H1 (cell line): ENCODE measurements at regions not wholly inside any gene's neighbourhood (a gene's known extent, or its start where the extent isn't known, plus 50 kb on each side); places are given as distances from the start of the nearest gene placed in this dataset.
"Not testable (repeated sequence)": the region's sequence is repeated elsewhere in the genome, so short reads cannot be mapped to it uniquely, and the experiment has no call there.

Experiments
- CTCF ChIA-PET: fragments of 300-600 bp; sonication (Branson Sonifier 250); formaldehyde crosslinking; loops from one replicate; lab custom pipeline; 2021; ENCODE audit not compliant: partially characterized antibody; lab: Charles Lee
- POLR2A ChIA-PET: fragments of 300-600 bp; sonication (Branson Sonifier 250); formaldehyde crosslinking; loops from one replicate; lab custom pipeline; 2021; ENCODE audit warnings: inconsistent platforms; ENCODE audit not compliant: partially characterized antibody; lab: Charles Lee
- DNase-seq, 2 experiments: peaks; one replicate each; pipeline versions ENCODE4 v3.0.0 to v3.0.0-alpha.2; 2010 to 2022; ENCODE audit warnings: low spot score in 2 of 2, low read depth in 1 of 2, mixed read lengths in 1 of 2
- FAIRE-seq: peaks from 2 replicates; lab custom pipeline; 2011; peaks lifted over from hg19 to GRCh38; lab: Jason Lieb, UNC
- H2AFZ ChIP-seq: 2 replicates; pipeline ENCODE4 v1.8.1; 2012; ENCODE audit warnings: low read length, inconsistent platforms
- H2AK5ac ChIP-seq: 2 replicates; pipeline ENCODE4 v1.6.1; 2013; ENCODE audit warnings: low read depth, low read length
- H2BK120ac ChIP-seq: replicated peaks from 2 replicates; pipeline ENCODE3; 2013; ENCODE audit warnings: low read depth, low read length, inconsistent platforms
- H2BK12ac ChIP-seq: 2 replicates; pipeline ENCODE4 v1.6.1; 2013; ENCODE audit warnings: low read depth, low read length
- H2BK15ac ChIP-seq: 2 replicates; pipeline ENCODE4 v1.6.1; 2013; ENCODE audit warnings: low read length
- H2BK20ac ChIP-seq: 2 replicates; pipeline ENCODE4 v1.6.1; 2013; ENCODE audit warnings: low read length
- H2BK5ac ChIP-seq: 2 replicates; pipeline ENCODE4 v1.6.1; 2013; ENCODE audit warnings: low read depth, low read length
- H3K14ac ChIP-seq: 2 replicates; pipeline ENCODE4 v1.6.1; 2013; ENCODE audit warnings: inconsistent platforms; ENCODE audit not compliant: insufficient read length
- H3K18ac ChIP-seq: 2 replicates; pipeline ENCODE4 v1.6.1; 2013; ENCODE audit warnings: low read length; ENCODE audit errors: extremely low read depth
- H3K23ac ChIP-seq: 2 replicates; pipeline ENCODE4 v1.6.1; 2013; ENCODE audit warnings: inconsistent platforms; ENCODE audit not compliant: insufficient read length
- H3K23me2 ChIP-seq: 2 replicates; pipeline ENCODE4 v1.6.1; 2013; ENCODE audit warnings: low read depth, low read length
- H3K27ac ChIP-seq: 2 replicates; pipeline ENCODE4 v1.6.1; 2011; ENCODE audit warnings: low read depth, low read length, inconsistent platforms
- H3K27me3 ChIP-seq, 4 experiments: replicated peaks in 1 of 4; 1 replicate in 1 of 4; 2 replicates in 3 of 4; pipeline versions ENCODE4 v1.6.1 to v1.8.1; 2011 to 2013; ENCODE audit warnings: low read length in 3 of 4, mild to moderate bottlenecking in 3 of 4, inconsistent platforms in 2 of 4, mixed read lengths in 2 of 4, moderate library complexity in 1 of 4; ENCODE audit not compliant: control insufficient read depth in 3 of 4, insufficient read depth in 3 of 4; ENCODE audit errors: extremely low read depth in 1 of 4
- H3K36me3 ChIP-seq, 4 experiments: 2 replicates each; pipeline versions ENCODE4 v1.6.1 to v1.8.1; 2011 to 2013; ENCODE audit warnings: mild to moderate bottlenecking in 4 of 4, low read length in 3 of 4, moderate library complexity in 2 of 4, control low read depth in 1 of 4, inconsistent platforms in 1 of 4; ENCODE audit not compliant: insufficient read depth in 4 of 4, control insufficient read depth in 2 of 4
- H3K4ac ChIP-seq: replicated peaks from 2 replicates; pipeline ENCODE3; 2013; ENCODE audit warnings: low read length, low read depth, mixed read lengths, inconsistent platforms; ENCODE audit not compliant: insufficient read length
- H3K4me1 ChIP-seq, 4 experiments: replicated peaks in 1 of 4; 1 replicate in 1 of 4; 2 replicates in 3 of 4; pipeline versions ENCODE4 v1.6.1 to v1.8.1; 2011 to 2013; ENCODE audit warnings: low read length in 3 of 4, inconsistent platforms in 2 of 4, mixed read lengths in 1 of 4; ENCODE audit not compliant: insufficient read depth in 4 of 4, control insufficient read depth in 3 of 4
- H3K4me2 ChIP-seq, 2 experiments: 2 replicates each; pipeline versions ENCODE4 v1.6.1 to v1.8.1; 2011 to 2013; ENCODE audit warnings: low read depth in 2 of 2, low read length in 2 of 2, control low read depth in 1 of 2, inconsistent platforms in 1 of 2, mild to moderate bottlenecking in 1 of 2; ENCODE audit not compliant: insufficient read depth in 1 of 2
- H3K4me3 ChIP-seq, 4 experiments: fragments of 200-600, 300-600 bp in 1 of 4; sonication (generic), shearing (Covaris generic), sonication (Bioruptor Twin) in 1 of 4; 2 replicates each; pipeline versions ENCODE4 v1.5.1 to v1.8.1; 2011 to 2016; ENCODE audit warnings: low read length in 4 of 4, low read depth in 3 of 4, control low read depth in 2 of 4, inconsistent platforms in 2 of 4, mild to moderate bottlenecking in 2 of 4, mixed read lengths in 1 of 4, moderate library complexity in 1 of 4; ENCODE audit not compliant: insufficient read depth in 2 of 4; ENCODE audit errors: extremely low read depth in 1 of 4
- H3K56ac ChIP-seq: replicated peaks from 2 replicates; pipeline ENCODE3; 2013; ENCODE audit warnings: low read depth, mild to moderate bottlenecking, mixed read lengths, low read length, inconsistent platforms; ENCODE audit not compliant: insufficient read length
- H3K79me1 ChIP-seq: 2 replicates; pipeline ENCODE4 v1.6.1; 2013; ENCODE audit warnings: low read depth, low read length, control low read depth
- H3K79me2 ChIP-seq, 2 experiments: 2 replicates each; pipeline versions ENCODE4 v1.6.1 to v1.8.1; 2012 to 2013; ENCODE audit warnings: low read length in 2 of 2, mild to moderate bottlenecking in 2 of 2, inconsistent platforms in 1 of 2; ENCODE audit not compliant: insufficient read depth in 2 of 2, control insufficient read depth in 1 of 2
- H3K9ac ChIP-seq, 4 experiments: replicated peaks in 1 of 4; 1 replicate in 1 of 4; 2 replicates in 3 of 4; pipeline versions ENCODE4 v1.6.1 to v1.8.1; 2011 to 2013; ENCODE audit warnings: low read depth in 3 of 4, low read length in 3 of 4, control low read depth in 2 of 4, mild to moderate bottlenecking in 2 of 4, moderate library complexity in 2 of 4, inconsistent platforms in 1 of 4; ENCODE audit errors: extremely low read depth in 1 of 4
- H3K9me3 ChIP-seq, 2 experiments: 2 replicates each; pipeline versions ENCODE4 v1.6.1 to v1.8.1; 2012 to 2013; ENCODE audit warnings: mild to moderate bottlenecking in 2 of 2, moderate library complexity in 2 of 2, control low read depth in 1 of 2, inconsistent platforms in 1 of 2, low read depth in 1 of 2, low read length in 1 of 2, mixed read lengths in 1 of 2; ENCODE audit not compliant: insufficient read depth in 2 of 2
- H4K20me1 ChIP-seq, 2 experiments: replicated peaks in 1 of 2; 2 replicates each; pipeline versions ENCODE3 to v1.8.1; 2011 to 2013; ENCODE audit warnings: inconsistent platforms in 2 of 2, low read length in 2 of 2, mild to moderate bottlenecking in 1 of 2; ENCODE audit not compliant: insufficient read depth in 2 of 2, control insufficient read depth in 1 of 2
- H4K5ac ChIP-seq: 2 replicates; pipeline ENCODE4 v1.6.1; 2013; ENCODE audit warnings: low read length, low read depth, mixed read lengths, inconsistent platforms; ENCODE audit not compliant: insufficient read length
- H4K8ac ChIP-seq: 2 replicates; pipeline ENCODE4 v1.8.0; 2013; ENCODE audit warnings: mild to moderate bottlenecking, moderate library complexity, low read length, inconsistent platforms; ENCODE audit not compliant: insufficient read depth; ENCODE audit errors: extremely low read depth
- H4K91ac ChIP-seq: replicated peaks from 2 replicates; pipeline ENCODE3; 2013; ENCODE audit warnings: low read length, mixed read lengths, inconsistent platforms; ENCODE audit not compliant: insufficient read length
- WGBS, 2 experiments: shearing (Covaris generic) in 1 of 2; methylation state at CpG; one replicate each; pipeline versions ENCODE4 v1.1.6 to v1.1.7; 2013 to 2015; ENCODE audit warnings: low lambda C conversion rate in 2 of 2, mixed read lengths in 2 of 2, inconsistent platforms in 1 of 2, low coverage in 1 of 2, missing lambda C conversion rate in 1 of 2; ENCODE audit not compliant: insufficient replicate concordance in 2 of 2, insufficient coverage in 1 of 2, insufficient read length in 1 of 2; ENCODE audit errors: extremely low coverage in 1 of 2, missing lambda C conversion rate in 1 of 2; 5-methylcytosine and 5-hydroxymethylcytosine counted together

DNA sequence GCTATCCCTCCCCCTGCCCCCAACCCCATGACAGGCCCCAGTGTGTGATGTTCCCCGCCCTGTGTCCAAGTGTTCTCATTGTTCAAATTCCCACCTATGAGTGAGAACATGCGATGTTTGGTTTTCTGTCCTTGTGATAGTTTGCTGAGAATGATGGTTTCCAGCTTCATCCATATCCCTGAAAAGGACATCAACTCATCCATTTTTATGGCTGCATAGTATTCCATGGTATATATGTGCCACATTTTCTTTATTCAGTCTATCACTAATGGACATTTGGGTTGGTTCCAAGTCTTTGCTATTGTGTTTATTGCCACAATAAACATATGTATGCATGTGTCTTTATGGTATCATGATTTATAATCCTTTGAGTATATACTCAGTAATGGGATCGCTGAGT is 140.2 kb upstream of the SLC35F3 start:
- H3K27ac ChIP-seq, H3K14ac ChIP-seq, H3K79me1 ChIP-seq, H3K36me3 ChIP-seq, DNase-seq, H3K4ac ChIP-seq, H3K9ac ChIP-seq, H3K4me1 ChIP-seq, H2AK5ac ChIP-seq, H3K56ac ChIP-seq, POLR2A ChIA-PET, H2BK15ac ChIP-seq, H4K5ac ChIP-seq, H2AFZ ChIP-seq, H3K23me2 ChIP-seq, H4K20me1 ChIP-seq, FAIRE-seq, H3K9me3 ChIP-seq, H4K91ac ChIP-seq, H4K8ac ChIP-seq, H2BK20ac ChIP-seq, H2BK12ac ChIP-seq, H2BK5ac ChIP-seq, H3K27me3 ChIP-seq, H3K79me2 ChIP-seq, H3K18ac ChIP-seq, H3K4me3 ChIP-seq, H3K4me2 ChIP-seq, H3K23ac ChIP-seq, H2BK120ac ChIP-seq: not testable (repeated sequence)
- 76% methylated on average over 3 of the region's 3 CpGs; no CpG with 5 or more reads in 1 of the 2 experiments for WGBS, 2 experiments
- CTCF ChIA-PET = interaction anchor here (0.9 to 1.4 kb wide), 2 partner anchors 37 to 40 kb away, joined by 3 read pairs; no protein-coding TSS in a partner anchor
